PC-9 (cell line): ENCODE measurements at regions not wholly inside any gene's neighbourhood (a gene's known extent, or its start where the extent isn't known, plus 50 kb on each side); places are given as distances from the start of the nearest gene placed in this dataset.

ENCODE experiments used
- EZH2 ChIP-seq: fragments of 200-600 bp; sonication (generic); IDR thresholded peaks from 2 replicates; pipeline ENCODE4 v1.8.0; 2017; ENCODE audit warnings: antibody characterized with exemption, low read depth
- TF ChIP-seq, protein P1 (sequence below): fragments of 200-600 bp; sonication (generic); conservative IDR thresholded peaks from 2 replicates; pipeline ENCODE4 v1.6.1; 2017; ENCODE audit warnings: mixed run types, antibody characterized with exemption, mild to moderate bottlenecking, moderate library complexity

DNA sequence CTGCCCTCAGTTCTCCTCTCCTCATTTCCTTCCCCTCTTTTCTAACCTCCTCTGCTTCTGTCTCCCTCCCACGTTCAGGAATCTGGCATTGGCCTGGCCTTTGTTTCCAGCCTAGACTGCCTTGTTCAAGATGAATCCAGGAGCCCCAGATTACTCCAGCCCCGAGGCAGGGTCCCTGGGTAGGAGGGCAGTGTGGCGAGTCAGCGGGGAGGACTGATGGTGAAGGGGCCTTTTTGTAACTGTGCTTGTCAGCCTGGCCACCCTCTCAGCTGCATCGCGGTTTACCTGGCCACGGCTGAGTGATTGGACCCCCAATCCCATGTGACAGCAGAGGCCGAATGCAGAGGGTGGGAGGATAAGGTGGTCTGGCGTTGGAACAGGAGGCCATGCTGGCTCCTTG lies 96.1 kb upstream of the SHH start:
- TF ChIP-seq, protein P1, sequence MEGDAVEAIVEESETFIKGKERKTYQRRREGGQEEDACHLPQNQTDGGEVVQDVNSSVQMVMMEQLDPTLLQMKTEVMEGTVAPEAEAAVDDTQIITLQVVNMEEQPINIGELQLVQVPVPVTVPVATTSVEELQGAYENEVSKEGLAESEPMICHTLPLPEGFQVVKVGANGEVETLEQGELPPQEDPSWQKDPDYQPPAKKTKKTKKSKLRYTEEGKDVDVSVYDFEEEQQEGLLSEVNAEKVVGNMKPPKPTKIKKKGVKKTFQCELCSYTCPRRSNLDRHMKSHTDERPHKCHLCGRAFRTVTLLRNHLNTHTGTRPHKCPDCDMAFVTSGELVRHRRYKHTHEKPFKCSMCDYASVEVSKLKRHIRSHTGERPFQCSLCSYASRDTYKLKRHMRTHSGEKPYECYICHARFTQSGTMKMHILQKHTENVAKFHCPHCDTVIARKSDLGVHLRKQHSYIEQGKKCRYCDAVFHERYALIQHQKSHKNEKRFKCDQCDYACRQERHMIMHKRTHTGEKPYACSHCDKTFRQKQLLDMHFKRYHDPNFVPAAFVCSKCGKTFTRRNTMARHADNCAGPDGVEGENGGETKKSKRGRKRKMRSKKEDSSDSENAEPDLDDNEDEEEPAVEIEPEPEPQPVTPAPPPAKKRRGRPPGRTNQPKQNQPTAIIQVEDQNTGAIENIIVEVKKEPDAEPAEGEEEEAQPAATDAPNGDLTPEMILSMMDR, result no peak
- no peak for TF ChIP-seq EZH2
